HepG2 (cell line): ENCODE measurements at regions not wholly inside any gene's neighbourhood (a gene's known extent, or its start where the extent isn't known, plus 50 kb on each side); places are given as distances from the start of the nearest gene placed in this dataset.

ENCODE experiments used
- CREB1 ChIP-seq, 2 experiments: fragments of 450-650 bp in 1 of 2; IDR thresholded peaks; 2 replicates each; pipeline ENCODE4 v1.6.1; 2016 to 2017; ENCODE audit warnings: control low read depth in 1 of 2, mild to moderate bottlenecking in 1 of 2, missing compliant biosample characterization in 1 of 2, missing genetic modification characterization in 1 of 2
- EP300 ChIP-seq, 3 experiments: sonication (generic) in 1 of 3; formaldehyde crosslinking in 1 of 3; IDR thresholded peaks; 2 replicates each; pipeline versions ENCODE4 v1.5.1 to v1.6.1; 2011 to 2020; ENCODE audit warnings: low read depth in 2 of 3, low read length in 2 of 3, borderline replicate concordance in 1 of 3, improper control_type of control experiment in 1 of 3, mild to moderate bottlenecking in 1 of 3, missing genetic modification reagents in 1 of 3, moderate library complexity in 1 of 3
- ESRRA ChIP-seq: sonication (generic); formaldehyde crosslinking; IDR thresholded peaks from 2 replicates; pipeline ENCODE4 v1.5.1; 2020; ENCODE audit warnings: mild to moderate bottlenecking, low read depth, missing genetic modification reagents
- HMG20A ChIP-seq: IDR thresholded peaks from 2 replicates; pipeline ENCODE4 v1.6.1; 2016; ENCODE audit warnings: borderline replicate concordance
- HNRNPLL ChIP-seq: fragments of 200-400 bp; formaldehyde crosslinking; IDR thresholded peaks from 2 replicates; pipeline ENCODE4 v1.6.1; 2017; ENCODE audit warnings: mild to moderate bottlenecking, low read depth, low read length; ENCODE audit not compliant: poor library complexity, severe bottlenecking
- POLR2AphosphoS5 ChIP-seq: IDR thresholded peaks from 2 replicates; pipeline ENCODE4 v1.6.1; 2012; ENCODE audit warnings: low read depth, low read length
- SMC3 ChIP-seq: IDR thresholded peaks from 2 replicates; pipeline ENCODE4 v1.6.1; 2011; ENCODE audit warnings: low read length, improper control_type of control experiment
- TAF1 ChIP-seq: sonication (generic); formaldehyde crosslinking; IDR thresholded peaks from 2 replicates; pipeline ENCODE4 v1.4.0; 2020; ENCODE audit warnings: missing genetic modification reagents
- UBTF ChIP-seq: sonication (generic); formaldehyde crosslinking; IDR thresholded peaks from 2 replicates; pipeline ENCODE4 v1.4.0; 2020; ENCODE audit warnings: mild to moderate bottlenecking, missing genetic modification reagents
- ZBTB8A ChIP-seq: sonication (generic); formaldehyde crosslinking; IDR thresholded peaks from 2 replicates; pipeline ENCODE4 v1.4.0; 2020; ENCODE audit warnings: mild to moderate bottlenecking, low read depth, missing genetic modification reagents, borderline replicate concordance
- ZFP36 ChIP-seq: fragments of 150-350 bp; IDR thresholded peaks from 2 replicates; pipeline ENCODE4 v1.6.1; 2018; ENCODE audit warnings: borderline replicate concordance, low read length, low read depth; ENCODE audit not compliant: partially characterized antibody
- ZNF121 ChIP-seq: sonication (generic); formaldehyde crosslinking; IDR thresholded peaks from 2 replicates; pipeline ENCODE4 v1.5.0; 2020; ENCODE audit warnings: mild to moderate bottlenecking, missing genetic modification reagents
- ZNF713 ChIP-seq: sonication (generic); formaldehyde crosslinking; IDR thresholded peaks from 2 replicates; pipeline ENCODE4 v1.4.0; 2020; ENCODE audit warnings: mild to moderate bottlenecking, missing genetic modification reagents

- TF ChIP-seq TAF1 (CRISPR knock-in tag) (no peak), POLR2AphosphoS5 (no peak), ZNF713 (CRISPR knock-in tag) (no peak), EP300 (IDR thresholded peaks at IDR 0.05; ENCODE audit: low read depth in 2 of 2, low read length in 2 of 2) (no peak), EP300 (CRISPR knock-in tag; IDR thresholded peaks at IDR 0.05; ENCODE audit: borderline replicate concordance) (no peak), ZFP36 (no peak), ESRRA (no peak), HMG20A (CRISPR knock-in tag) (no peak), SMC3 (no peak), ZNF121 (CRISPR knock-in tag) (no peak), HNRNPLL (no peak), CREB1 (IDR thresholded peaks at IDR 0.05) (no peak), CREB1 (CRISPR knock-in tag; IDR thresholded peaks at IDR 0.05) (no peak), ZBTB8A (CRISPR knock-in tag) (no peak), UBTF (no peak)
Measured at GRCh38 chr11:91314521-91314920, 910.1 kb upstream of the FAT3 start.
